Memory B cell (primary cell): ENCODE measurements at regions not wholly inside any gene's neighbourhood (a gene's known extent, or its start where the extent isn't known, plus 50 kb on each side); places are given as distances from the start of the nearest gene placed in this dataset.

Experiments used
- ATAC-seq: fragments of 150-1000 bp; cut with Tn5 transposase; 2 replicates; pipeline ENCODE4 v1.10.0; 2021; ENCODE audit warnings: low read depth, mild to moderate bottlenecking, moderate library complexity
- DNase-seq, 2 donors: peaks; one replicate each; pipeline ENCODE4 v3.0.0; 2022; ENCODE audit warnings: low spot score in 2 of 2
- H3K27ac Mint-ChIP-seq: one replicate; pipeline ENCODE4 v1.8.0; 2022; ENCODE audit warnings: mild to moderate bottlenecking, moderate library complexity, mixed read lengths
- H3K27me3 Mint-ChIP-seq: one replicate; pipeline ENCODE4 v1.8.0; 2022; ENCODE audit warnings: mixed read lengths
- H3K36me3 Mint-ChIP-seq: one replicate; pipeline ENCODE4 v1.8.0; 2022; ENCODE audit warnings: mild to moderate bottlenecking, mixed read lengths
- H3K4me1 Mint-ChIP-seq: one replicate; pipeline ENCODE4 v1.8.0; 2022; ENCODE audit warnings: mixed read lengths
- H3K4me3 Mint-ChIP-seq: one replicate; pipeline ENCODE4 v1.8.0; 2022; ENCODE audit warnings: mild to moderate bottlenecking, moderate library complexity, mixed read lengths
- H3K9me3 Mint-ChIP-seq: one replicate; pipeline ENCODE4 v1.8.0; 2022; ENCODE audit warnings: mixed read lengths

DNA sequence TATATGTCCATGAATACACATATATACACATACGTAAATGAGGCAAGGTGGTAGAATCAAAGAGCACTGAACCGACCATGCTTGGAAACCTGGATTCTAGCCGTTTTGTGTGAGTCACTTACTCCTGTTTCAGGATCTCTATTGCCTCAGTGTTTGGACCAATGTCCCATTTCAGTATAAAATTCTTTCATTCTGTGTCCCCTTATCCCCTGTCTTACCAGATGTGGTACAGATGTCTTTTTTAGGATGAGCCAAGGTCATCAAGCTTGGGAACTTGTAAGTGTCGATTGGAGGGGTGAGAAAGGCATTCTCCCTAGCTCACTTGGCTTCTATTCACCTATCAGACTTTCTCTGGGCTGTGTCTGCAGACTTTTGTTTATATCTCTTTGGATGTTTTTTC, 139.9 kb upstream of the CHL1 start:
- DNase-seq (no peak), ATAC-seq (no peak)
- Mint-ChIP-seq H3K27ac (no peak overlapping the region), H3K36me3 (no peaks in the 10 kb centered on the region), H3K4me1 (no peaks in the 10 kb centered on the region), H3K4me3 (no peak overlapping the region), H3K9me3 (no peaks in the 10 kb centered on the region), H3K27me3 (peaks cover 2% of the 10 kb centered on the region)

DNA sequence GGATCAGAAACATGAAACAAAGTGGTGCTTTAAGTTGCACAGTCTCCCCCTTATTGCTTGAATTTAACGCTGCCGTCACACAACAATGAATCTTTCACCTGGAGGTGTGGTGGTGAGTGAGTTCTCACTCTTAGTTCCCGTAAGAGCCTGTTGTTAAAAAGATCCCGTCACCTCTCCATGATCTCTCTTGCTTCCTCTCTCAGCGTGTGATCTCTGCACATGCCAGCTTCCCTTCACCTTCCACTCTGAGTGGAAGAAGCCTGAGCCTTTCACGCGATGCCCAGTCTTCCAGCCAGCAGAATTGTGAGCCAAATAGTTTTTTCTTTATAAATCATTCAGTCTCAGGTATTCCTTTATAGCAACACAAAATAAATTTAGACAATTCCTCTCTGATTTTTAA, 136.7 kb upstream of the CHL1 start:
- H3K4me1 Mint-ChIP-seq, result no peaks in the 10 kb centered on the region
- ATAC-seq (no peak), DNase-seq (no peak)
- H3K27ac Mint-ChIP-seq, result no peak overlapping the region
- no peaks in the 10 kb centered on the region for H3K36me3 Mint-ChIP-seq
- no peak overlapping the region for H3K4me3 Mint-ChIP-seq
- H3K27me3 Mint-ChIP-seq, result peaks cover 3% of the 10 kb centered on the region
- no peaks in the 10 kb centered on the region for H3K9me3 Mint-ChIP-seq

DNA sequence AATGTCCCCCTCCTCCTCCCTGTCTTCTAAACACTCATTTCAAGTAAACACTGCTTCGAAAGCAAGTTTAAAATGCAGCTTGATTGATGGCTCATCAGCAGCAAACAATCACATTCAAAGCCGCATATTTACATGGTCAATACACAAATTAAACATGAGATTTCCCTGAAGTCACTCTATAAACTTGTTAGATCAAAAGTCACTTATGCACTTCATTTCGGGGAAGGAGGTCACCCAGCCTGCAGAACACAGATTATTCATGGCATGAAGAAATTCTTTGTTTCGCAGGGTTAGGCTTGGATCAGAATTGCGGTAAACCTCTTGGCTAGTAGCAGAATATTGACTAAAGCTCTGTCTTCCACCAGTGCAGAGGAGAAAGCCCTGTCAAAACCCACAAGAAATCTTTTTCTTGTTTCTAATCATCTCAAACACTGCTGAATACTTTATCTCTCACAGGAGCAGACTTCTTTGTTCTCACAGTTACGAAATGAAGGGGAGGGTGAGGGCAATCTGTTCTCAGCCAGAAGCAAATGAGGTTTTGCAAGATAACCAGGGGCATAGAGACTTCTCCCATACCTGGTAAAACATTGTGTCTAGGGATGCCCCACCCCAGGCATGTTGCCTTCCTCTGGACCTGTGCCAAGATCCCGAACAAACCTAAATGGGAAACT, 133.3 kb upstream of the CHL1 start:
- no peaks in the 10 kb centered on the region for H3K9me3 Mint-ChIP-seq
- H3K27ac Mint-ChIP-seq, result no peak overlapping the region
- no peak for DNase-seq
- no peaks in the 10 kb centered on the region for H3K36me3 Mint-ChIP-seq
- H3K4me1 Mint-ChIP-seq, result no peaks in the 10 kb centered on the region
- ATAC-seq, result no peak
- peaks cover 7% of the 10 kb centered on the region for H3K27me3 Mint-ChIP-seq
- H3K4me3 Mint-ChIP-seq, result no peak overlapping the region

DNA sequence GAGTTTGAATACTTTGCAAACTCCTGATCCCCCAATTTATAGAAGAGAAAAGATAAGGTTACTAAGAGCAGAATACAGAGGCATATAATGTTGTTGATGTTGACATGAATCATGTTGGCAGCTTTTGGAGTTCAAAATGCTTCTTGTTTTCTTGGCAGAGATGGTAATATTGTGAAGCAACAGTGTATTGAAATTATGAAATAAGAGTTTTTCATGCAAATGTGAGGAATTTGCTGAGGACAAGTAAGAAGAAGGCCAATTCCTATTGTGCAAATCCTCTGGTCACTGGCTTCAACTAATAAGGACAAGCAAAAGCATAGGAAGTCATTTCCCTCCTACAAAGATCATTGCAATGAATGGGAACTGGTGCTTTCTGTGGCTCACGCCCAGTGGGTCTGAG, 126.9 kb upstream of the CHL1 start:
- H3K9me3 Mint-ChIP-seq, result no peaks in the 10 kb centered on the region

DNA sequence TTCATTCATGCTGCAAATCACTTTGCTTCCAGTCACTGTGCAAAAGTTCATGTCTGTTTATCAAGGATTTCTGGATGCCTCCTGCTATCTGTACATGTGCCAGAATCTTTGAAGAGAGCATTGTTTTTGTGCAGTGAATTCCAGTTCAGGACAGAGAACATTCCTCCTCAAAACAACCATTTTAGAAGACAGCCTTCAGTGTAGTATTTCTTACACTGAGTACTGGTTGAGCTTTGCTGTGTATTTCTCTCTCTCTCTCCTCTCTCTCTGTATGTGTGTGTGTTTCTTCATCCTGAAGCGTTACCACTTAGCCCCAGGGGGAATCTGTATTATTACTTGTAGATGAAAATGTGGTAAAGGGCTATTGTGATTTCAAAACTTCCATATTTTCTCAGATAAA, 123.8 kb upstream of the CHL1 start:
- ATAC-seq (no peak), DNase-seq (no peak)
- Mint-ChIP-seq H3K27me3 (peaks cover 3% of the 10 kb centered on the region), H3K36me3 (no peaks in the 10 kb centered on the region), H3K4me3 (no peak overlapping the region), H3K4me1 (no peaks in the 10 kb centered on the region), H3K9me3 (no peaks in the 10 kb centered on the region), H3K27ac (no peak overlapping the region)

More for the DNA sequence above, 126.9 kb upstream of the CHL1 start:
- ATAC-seq, result no peak
- Mint-ChIP-seq H3K36me3 (no peaks in the 10 kb centered on the region), H3K27ac (no peak overlapping the region), H3K4me3 (no peak overlapping the region), H3K27me3 (peaks cover 7% of the 10 kb centered on the region), H3K4me1 (no peaks in the 10 kb centered on the region)
- DNase-seq, result no peak

DNA sequence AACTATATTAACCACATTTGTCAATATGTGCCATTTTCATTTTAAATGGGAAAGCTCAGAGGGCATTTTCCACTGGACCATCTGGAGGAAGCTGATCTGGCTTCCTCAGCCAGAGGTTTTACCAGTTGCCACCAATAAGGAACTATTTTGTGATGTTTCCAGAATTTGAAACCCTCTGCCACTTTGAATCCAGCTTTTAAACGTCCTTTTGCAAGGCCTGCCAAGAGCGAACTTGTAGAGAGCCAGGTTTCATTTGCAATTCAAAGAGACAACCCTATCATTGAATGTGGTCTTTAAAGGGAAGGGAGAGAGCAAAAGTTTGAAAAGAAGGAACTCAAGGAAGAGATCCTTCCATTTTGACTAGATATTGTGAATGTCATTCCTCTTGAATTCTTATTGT, 123.3 kb upstream of the CHL1 start:
- Mint-ChIP-seq H3K4me1 (no peaks in the 10 kb centered on the region), H3K27me3 (peaks cover 3% of the 10 kb centered on the region), H3K4me3 (no peak overlapping the region), H3K9me3 (no peaks in the 10 kb centered on the region), H3K27ac (no peak overlapping the region), H3K36me3 (no peaks in the 10 kb centered on the region)
- no peak for DNase-seq
- ATAC-seq, result no peak

DNA sequence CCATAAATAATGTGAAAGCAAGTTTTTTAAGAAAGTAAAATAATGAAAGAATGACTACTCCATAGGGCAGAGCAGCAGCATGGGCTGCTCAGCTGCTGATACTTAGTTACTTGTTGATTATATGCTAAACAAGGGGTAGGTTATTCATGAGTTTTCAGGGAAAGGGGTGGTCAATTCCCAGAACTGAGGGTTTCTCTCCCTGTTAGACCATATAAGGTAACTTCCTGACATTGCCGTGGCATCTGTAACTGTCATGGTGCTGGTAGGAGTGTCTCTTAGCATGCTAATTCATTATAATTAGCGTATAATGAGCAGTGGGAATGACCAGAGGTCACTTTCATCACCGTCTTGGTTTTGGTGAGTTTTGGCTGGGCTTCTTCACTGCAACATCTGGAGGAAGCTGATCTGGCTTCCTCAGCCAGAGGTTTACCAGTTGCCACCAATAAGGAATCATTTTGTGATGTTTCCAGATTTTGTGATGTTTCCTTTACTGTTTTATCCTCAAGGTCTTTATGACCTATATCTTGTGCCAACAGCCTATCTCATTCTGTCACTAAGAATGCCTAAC, 121.8 kb upstream of the CHL1 start:
- Mint-ChIP-seq H3K36me3 (no peaks in the 10 kb centered on the region), H3K4me3 (no peak overlapping the region), H3K27ac (no peak overlapping the region), H3K4me1 (no peaks in the 10 kb centered on the region), H3K9me3 (no peaks in the 10 kb centered on the region), H3K27me3 (peaks cover 3% of the 10 kb centered on the region)
- no peak for DNase-seq
- no peak for ATAC-seq

DNA sequence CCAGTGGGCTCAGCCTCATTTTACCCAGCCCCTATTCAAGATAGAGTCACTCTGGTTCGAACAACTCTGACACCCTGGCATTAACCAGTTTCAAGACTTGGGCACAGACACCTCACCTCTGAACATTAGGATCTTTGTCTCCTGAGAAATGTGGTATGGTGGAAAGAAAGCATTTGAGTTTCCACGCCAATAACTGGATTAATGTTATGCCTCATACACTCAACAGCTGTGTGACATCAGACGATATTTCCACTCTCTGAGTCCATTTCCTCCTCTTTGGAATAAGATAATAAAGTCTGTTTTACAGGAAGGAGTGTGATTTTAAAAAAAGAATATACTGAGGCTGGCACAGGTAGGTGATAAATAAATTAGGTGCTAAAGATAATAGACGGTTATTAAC, 121.3 kb upstream of the CHL1 start:
- DNase-seq (no peak), ATAC-seq (no peak)
- Mint-ChIP-seq H3K27ac (no peak overlapping the region), H3K36me3 (no peaks in the 10 kb centered on the region), H3K27me3 (peaks cover 3% of the 10 kb centered on the region), H3K4me3 (no peak overlapping the region), H3K9me3 (peaks cover 2% of the 10 kb centered on the region), H3K4me1 (no peaks in the 10 kb centered on the region)

DNA sequence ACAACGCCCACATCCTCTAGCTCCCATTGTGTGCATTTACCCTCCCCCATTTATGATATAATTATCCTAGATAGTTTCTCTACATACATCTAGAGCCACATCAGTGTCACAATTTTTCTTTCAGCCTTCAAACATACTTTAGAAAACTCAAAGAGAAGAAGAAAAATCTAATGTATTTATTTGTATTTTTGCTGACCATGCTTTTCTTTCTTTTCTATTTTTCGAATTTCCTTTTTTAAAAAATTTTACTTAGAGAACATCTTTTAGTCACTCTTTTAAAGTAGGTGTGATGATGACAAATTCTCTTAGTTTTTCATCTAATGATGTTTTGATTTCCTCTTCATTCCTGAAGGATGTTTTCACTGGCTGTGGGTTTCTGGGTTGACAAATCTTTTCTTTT, 117.0 kb upstream of the CHL1 start:
- Mint-ChIP-seq H3K9me3 (peaks cover 3% of the 10 kb centered on the region), H3K36me3 (no peaks in the 10 kb centered on the region), H3K27me3 (no peaks in the 10 kb centered on the region), H3K27ac (no peak overlapping the region), H3K4me3 (no peak overlapping the region), H3K4me1 (no peaks in the 10 kb centered on the region)
- no peak for DNase-seq
- no peak for ATAC-seq

DNA sequence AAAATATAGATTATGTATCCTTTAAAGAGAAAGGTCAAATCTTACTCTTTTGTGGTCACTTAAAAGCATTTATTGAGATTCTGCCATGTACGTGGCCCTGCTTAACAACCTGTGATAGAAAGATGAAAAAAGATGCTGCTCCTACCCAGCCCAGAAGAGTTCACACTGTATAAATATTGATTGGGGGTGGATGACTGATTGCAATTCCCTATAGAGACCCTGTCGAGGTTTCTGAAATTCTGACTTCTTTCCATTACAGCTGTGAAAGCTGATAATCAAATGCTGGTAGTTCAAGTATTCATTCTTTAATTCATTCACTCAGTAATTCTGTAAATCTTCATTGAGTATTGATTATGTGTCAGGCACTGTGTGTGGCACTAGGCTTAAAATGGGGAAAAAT, 114.1 kb upstream of the CHL1 start:
- H3K4me1 Mint-ChIP-seq, result no peaks in the 10 kb centered on the region
- no peaks in the 10 kb centered on the region for H3K27me3 Mint-ChIP-seq
- peaks cover 3% of the 10 kb centered on the region for H3K9me3 Mint-ChIP-seq
- H3K4me3 Mint-ChIP-seq, result no peak overlapping the region
- H3K36me3 Mint-ChIP-seq, result no peaks in the 10 kb centered on the region
- no peak overlapping the region for H3K27ac Mint-ChIP-seq
- DNase-seq (no peak), ATAC-seq (no peak)

DNA sequence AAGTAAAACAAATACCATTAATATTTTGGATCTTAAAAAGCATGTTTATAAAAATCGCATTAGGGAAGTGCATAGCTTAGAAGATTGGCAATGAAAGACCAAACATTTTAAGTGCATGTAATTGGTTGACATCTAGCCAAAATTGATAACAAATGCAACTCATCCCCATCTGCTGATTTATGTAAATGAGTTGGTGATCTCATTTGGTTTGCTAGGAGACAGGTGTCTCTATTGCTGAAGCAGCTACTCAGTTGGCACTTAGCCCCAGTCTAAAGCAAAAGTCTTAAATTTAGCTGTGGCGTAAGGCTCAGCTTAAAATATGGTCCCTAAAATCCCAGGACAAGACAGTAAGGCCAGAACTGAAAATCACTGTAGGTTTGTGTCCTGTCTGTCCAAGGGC, 113.5 kb upstream of the CHL1 start:
- Mint-ChIP-seq H3K9me3 (peaks cover 3% of the 10 kb centered on the region), H3K36me3 (no peaks in the 10 kb centered on the region), H3K4me1 (peaks cover 1% of the 10 kb centered on the region), H3K27ac (no peak overlapping the region), H3K4me3 (no peak overlapping the region), H3K27me3 (no peaks in the 10 kb centered on the region)
- no peak for ATAC-seq
- no peak for DNase-seq

DNA sequence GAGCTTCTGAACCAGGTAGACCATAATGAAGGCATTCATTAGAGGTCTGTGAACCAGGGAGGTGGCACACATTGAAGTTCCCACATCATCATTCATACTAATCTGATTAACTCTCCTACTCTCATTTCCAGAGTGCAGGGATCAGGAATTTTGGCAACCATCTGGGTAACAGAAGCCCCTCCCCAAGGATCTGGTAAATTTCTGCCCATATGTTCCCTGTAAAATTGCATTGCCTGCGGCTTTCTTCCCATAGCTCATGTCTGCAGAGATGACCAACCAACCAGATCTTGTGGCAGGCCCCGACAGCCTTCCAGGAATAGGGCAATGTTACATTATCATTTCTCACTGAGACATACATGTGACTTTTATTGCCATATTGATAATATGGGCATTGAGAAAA, 111.4 kb upstream of the CHL1 start:
- Mint-ChIP-seq H3K27me3 (no peaks in the 10 kb centered on the region), H3K4me1 (peaks cover 5% of the 10 kb centered on the region), H3K27ac (no peak overlapping the region), H3K4me3 (no peak overlapping the region), H3K36me3 (no peaks in the 10 kb centered on the region), H3K9me3 (peaks cover 2% of the 10 kb centered on the region)
- ATAC-seq (no peak), DNase-seq (no peak)

DNA sequence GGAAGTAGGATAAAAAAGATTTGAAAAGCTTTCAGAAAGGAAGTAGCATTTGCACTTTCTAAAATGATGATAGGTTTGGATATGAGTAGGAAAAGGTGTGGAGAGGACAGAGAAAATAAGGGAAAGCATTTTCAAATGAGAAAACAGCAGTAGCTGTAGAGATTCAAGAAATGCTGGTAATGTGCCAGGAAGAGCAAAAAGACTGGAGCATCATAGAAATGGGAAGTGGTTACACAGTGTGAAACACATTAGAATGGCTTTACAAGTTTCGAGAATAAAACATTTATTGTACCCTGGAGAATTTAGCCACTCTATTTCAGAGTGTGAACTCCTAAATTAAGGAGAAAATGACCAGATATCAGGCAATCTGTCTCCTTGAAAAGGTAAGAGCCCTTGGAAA, 108.3 kb upstream of the CHL1 start:
- Mint-ChIP-seq H3K36me3 (no peaks in the 10 kb centered on the region), H3K27ac (no peak overlapping the region), H3K4me1 (peaks cover 5% of the 10 kb centered on the region), H3K4me3 (no peak overlapping the region), H3K9me3 (no peaks in the 10 kb centered on the region), H3K27me3 (no peaks in the 10 kb centered on the region)
- DNase-seq, result no peak
- no peak for ATAC-seq

DNA sequence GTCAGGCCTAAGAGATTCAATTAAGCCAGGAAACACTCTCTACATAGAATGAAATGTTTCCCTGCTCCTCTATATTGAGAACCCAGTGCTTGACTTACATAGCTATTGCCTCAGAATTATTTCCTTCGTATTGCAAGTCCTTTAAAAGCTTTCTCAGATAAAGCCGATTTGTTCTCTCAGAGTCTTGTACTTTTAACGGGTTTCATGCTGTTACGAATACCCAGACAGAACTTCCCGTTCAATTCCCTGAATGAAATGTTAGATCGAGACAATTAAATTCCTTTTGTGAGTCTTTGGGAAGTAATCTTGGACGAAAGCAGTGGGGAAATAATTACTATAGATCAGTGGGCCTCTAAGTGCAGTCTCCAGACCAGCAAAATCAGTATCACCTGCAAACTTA, 102.8 kb upstream of the CHL1 start:
- H3K9me3 Mint-ChIP-seq, result no peaks in the 10 kb centered on the region
- H3K27me3 Mint-ChIP-seq, result no peaks in the 10 kb centered on the region
- no peak overlapping the region for H3K27ac Mint-ChIP-seq
- no peak overlapping the region for H3K4me3 Mint-ChIP-seq
- peaks cover 2% of the 10 kb centered on the region for H3K36me3 Mint-ChIP-seq
- H3K4me1 Mint-ChIP-seq, result no peaks in the 10 kb centered on the region
- ATAC-seq (no peak), DNase-seq (no peak)

DNA sequence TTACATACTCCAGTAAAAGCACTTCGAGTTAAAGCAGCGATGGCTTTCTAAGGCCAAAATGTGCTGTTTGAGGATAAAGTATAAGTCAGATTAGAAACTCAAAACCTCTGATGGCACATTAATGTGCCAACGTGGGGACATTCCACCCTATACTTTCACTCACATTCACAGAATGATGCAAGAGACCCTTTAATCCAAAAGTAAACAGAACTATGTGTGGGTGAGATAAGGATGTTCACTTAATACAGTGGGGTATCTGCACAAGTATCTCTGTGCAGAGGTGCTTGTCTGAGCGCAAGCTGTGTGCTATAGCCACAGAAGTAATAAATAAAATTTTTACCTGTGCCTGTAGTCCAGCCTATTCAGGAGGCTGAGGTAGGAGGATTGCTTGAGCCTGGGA, 100.3 kb upstream of the CHL1 start:
- Mint-ChIP-seq H3K27ac (no peak overlapping the region), H3K9me3 (no peaks in the 10 kb centered on the region), H3K27me3 (no peaks in the 10 kb centered on the region), H3K36me3 (peaks cover 2% of the 10 kb centered on the region), H3K4me3 (no peak overlapping the region), H3K4me1 (no peaks in the 10 kb centered on the region)
- no peak for DNase-seq
- ATAC-seq, result no peak
